Stimulated activated CD8-positive, alpha-beta memory T cell treated with anti-CD3 and anti-CD28 coated beads, Interleukin-7, amount 100 ng/mL, for 24 hours (primary cell): ENCODE measurements at regions not wholly inside any gene's neighbourhood (a gene's known extent, or its start where the extent isn't known, plus 50 kb on each side); places are given as distances from the start of the nearest gene placed in this dataset.
A peak's percentile ranks its signal among the peaks of the same experiment; 100 is the strongest.

Experiments
- DNase-seq: peaks from one replicate; pipeline ENCODE4 v3.0.0-alpha.2; 2020; ENCODE audit warnings: low read depth

GRCh38 chr17:72520665-72521303 lies 400.0 kb downstream of the SOX9 start:
- no peak for DNase-seq

GRCh38 chr17:72523491-72523890 lies 402.7 kb downstream of the SOX9 start:
- no peak for DNase-seq

DNA sequence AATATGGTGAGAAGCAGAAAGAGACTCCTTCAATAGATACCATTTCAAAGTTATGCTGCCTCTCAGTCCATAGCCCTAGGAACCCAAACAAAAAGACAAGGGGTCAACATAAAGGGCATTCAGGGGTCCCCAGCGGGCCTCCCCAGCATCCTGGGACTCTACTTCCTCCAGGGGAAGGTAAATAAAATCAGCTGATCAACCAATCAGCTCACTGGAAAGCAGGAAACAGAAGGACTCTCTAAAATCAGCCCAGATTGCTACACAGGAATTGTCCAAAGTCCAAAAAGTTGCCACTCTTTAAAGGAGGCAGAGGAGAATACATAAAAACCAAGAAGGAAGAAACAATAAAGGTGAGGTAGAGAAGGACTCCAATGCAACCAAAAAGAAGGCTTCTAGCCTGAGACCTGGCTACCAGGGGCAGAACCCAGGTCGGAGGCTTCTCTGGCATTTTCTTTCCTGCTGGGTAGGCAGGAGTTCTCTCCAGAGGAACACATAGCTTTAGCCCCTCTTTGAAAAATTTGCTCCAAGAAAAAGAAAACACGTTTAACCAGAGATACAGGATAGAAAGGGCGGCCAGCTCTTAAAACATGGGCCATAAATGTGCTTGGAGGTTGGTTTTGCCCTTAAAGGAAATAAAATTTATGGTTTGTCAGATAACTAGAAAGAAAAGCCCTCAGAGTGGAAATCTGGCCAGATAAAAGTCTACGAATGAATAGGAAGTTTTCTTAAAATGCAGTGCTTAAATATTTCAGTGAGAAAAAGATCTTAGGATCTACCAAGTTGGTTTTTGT lies 404.6 kb downstream of the SOX9 start:
- DNase-seq: no peak

DNA sequence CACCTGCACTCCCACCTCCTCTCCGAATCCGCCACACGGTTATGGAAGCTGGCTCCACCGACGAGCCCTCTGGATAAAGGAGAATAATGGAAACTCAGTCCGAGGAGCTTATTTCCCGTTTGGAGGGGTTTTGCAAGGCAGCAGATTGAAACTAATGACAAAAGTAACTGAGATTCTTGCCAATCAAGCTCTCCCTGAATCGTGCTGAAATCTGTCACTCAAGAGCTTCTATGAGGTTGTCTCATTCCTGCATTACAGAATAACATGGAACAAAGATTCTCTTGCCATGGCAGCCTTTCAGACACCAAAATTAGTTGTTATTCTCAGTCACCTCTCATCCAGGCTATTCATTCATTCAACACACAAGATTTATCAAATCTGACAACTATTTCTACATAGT lies 405.9 kb downstream of the SOX9 start:
- DNase-seq: no peak

DNA sequence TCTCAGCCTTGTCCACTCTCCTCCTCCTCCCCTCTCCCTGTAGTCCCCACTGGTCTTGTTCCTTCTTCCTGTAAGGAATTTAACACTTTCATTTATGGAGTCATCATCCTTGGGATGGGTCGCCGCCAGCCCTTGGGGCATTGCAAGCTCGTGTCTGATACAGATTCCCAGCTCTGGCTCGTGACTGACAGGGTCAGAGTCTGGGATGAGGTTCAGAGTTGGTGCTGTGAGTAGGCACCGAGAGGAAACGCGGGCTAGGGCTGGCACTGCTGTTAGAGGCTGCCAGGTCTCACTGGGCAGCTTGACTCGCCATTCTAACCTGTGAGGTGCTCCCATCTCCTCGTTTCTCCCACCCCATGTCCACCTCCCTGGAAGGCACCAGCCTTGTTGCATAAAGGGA lies 407.0 kb downstream of the SOX9 start:
- DNase-seq: no peak

DNA sequence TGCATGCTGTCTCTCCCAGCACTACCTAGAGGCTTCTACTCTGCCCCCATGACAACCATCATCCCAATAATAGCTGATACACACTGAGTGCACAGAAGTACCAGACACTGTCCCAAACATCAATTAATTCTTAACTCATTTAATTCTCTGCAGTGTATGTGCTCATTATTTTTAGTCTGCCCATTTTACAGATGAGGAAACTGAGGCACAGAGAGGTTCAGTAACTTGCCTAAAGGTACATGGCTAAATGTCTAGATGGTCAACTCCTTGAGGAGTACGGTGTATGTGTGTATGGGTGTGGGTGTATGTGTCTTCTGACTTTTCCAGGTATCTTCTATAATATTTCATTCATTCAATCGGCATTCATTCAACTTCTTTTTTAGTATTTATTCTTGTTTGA lies 407.9 kb downstream of the SOX9 start:
- DNase-seq: no peak

GRCh38 chr17:72529386-72529785 lies 408.6 kb downstream of the SOX9 start:
- no peak for DNase-seq

DNA sequence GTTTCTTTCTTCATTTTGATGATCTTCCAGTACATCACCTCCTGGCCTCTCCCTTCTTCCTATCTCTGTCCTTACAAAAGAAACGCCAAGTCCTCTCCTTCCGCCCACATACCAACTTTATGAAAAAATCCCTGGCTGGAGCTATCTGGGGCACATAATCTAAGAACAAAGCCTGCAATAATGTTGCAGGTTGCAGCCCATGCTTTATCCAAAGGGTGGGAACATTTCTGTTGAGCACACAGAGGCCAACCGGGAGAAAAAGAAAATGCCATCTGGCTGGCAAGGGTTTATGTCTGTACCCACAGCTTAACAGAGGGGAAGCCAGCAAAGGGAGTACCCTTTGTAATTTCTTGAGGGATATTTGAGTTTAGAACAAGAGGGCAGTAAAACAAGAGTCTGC lies 409.6 kb downstream of the SOX9 start:
- DNase-seq: no peak

- no peak for DNase-seq
Observed at GRCh38 chr17:72531729-72532128, 410.9 kb downstream of the SOX9 start.

GRCh38 chr17:72534265-72534664 lies 413.4 kb downstream of the SOX9 start:
- no peak for DNase-seq

DNA sequence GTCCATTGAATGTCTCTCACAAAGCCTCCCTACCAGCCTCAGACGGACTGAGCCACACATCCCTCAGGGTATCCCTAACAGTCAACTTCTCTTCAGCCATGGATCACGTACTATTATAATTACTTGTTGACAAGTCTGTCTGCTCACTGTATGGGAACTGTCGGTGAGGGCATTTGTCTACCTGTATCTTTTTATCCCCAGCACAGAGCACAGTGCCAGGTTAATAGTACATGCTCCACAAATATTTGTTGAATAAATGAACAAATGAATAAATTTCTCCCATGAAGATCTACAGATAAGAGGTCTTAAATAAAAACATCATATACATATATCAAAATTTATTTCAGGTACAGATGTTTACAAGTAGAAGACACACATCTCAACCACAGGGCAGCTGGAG lies 414.0 kb downstream of the SOX9 start:
- DNase-seq: no peak

DNA sequence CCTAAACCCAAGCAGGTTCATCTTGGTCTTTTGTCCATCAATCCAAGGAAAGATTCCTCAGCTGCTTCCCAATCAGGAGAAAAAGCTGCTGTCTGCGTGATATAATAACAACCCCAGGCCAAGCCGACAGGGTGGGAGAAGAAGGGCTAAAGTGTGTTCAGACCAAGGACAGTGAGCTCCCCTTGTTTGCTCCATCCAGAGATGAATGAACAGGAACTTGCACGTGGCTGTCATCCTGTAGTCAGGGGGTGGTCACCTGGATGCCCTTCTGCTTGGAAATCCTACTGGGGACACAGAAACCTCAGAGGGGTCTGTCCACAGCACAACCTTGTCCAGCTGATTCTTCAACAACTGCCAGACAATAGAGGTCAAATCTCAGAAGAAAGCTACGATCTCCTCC lies 414.5 kb downstream of the SOX9 start:
- no peak for DNase-seq

DNA sequence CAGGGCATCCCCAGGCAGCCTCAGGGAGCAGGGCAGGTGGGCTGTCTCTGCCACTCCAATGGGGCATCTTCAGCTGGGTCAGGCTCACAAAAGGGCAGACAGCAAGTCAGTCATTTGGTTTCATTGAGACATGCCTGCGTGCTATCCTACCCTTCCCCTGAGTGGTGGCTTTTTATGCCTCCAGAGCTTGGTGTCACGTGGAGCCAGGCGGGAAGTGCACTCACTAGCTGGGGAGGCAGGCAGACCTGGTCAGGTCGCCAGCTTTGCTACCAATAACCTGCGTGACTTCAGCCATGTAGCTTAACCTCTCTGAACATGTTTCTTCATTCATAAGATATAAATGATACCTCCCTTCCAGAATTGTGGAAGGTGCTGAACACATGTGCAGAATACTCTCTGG lies 415.0 kb downstream of the SOX9 start:
- DNase-seq: no peak

GRCh38 chr17:72536788-72537187 lies 416.0 kb downstream of the SOX9 start:
- no peak for DNase-seq

GRCh38 chr17:72538443-72538842 lies 417.6 kb downstream of the SOX9 start:
- DNase-seq: no peak

DNA sequence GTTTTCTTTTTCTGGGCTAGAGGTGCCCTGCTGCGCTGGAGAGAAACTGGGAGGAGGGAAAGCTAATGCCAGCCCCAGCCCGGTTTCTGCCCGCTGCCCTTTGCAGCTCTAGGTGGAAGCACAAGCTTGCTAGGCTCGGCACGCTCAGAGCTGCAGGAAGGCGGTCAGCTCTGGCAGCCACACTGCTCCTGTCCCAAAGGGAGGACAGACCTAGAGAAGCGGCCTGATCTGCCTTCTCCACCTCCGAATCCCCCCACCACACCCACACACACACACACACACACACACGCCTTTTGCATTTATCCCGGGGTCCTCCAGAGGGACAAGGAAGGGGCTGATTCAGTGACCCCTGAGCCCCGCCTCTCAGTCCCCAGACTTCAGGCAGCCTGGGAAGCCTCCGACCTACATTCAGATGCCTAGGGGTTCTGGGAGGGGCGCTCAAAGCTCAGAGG lies 418.1 kb downstream of the SOX9 start:
- no peak for DNase-seq

- peak; percentile 33 for DNase-seq
Observed at GRCh38 chr17:72539981-72540897, 419.4 kb downstream of the SOX9 start.

DNA sequence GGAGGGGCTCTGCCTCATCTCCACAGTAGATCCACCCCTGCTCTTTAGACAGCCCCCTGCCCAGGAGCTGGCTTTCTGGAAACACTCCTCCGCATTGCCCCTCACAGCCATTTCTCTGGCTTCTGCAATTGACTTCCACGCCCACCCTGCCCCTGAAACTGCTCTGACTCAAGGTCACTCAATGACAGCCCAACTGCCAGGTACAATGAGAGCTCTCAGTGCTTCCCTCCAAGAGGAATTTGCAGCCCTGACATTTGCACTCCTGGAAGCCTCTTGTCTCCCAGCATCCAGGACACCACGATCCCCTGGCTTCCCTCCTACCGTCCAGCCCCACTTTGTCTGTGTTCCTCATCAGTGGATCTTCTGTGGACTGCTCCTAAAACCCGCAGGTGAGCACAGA lies 421.5 kb downstream of the SOX9 start:
- DNase-seq: no peak

GRCh38 chr17:72545766-72546165 lies 424.9 kb downstream of the SOX9 start:
- DNase-seq: no peak

DNA sequence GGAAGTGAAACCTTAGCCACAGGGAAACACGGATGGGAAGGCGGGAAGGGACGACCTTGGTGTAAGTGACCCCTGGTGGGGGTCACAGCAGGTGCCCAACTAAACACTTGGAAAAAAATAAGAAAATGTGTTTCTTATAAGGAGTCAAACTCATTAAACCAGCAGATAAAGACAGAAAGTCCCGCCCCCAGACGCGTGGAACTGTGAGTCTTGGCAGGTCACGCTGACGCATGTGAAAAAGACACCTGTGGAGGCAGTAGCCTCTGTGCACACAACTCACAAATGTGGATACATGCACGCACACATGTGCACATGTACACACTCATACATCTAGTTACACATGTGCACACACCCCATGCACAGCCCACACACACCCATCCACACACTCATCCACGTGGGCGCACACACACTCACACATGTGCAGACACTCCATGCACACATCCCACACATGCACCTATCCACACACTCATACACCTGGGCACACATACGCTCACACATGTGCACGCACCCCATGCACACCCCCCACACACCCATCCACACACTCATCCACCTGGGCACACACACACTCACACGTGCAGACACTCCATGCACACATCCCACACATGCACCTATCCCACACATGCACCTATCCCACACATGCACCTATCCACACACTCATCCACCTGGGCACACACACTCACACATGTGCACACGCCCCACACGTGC lies 432.4 kb downstream of the SOX9 start:
- no peak for DNase-seq

DNA sequence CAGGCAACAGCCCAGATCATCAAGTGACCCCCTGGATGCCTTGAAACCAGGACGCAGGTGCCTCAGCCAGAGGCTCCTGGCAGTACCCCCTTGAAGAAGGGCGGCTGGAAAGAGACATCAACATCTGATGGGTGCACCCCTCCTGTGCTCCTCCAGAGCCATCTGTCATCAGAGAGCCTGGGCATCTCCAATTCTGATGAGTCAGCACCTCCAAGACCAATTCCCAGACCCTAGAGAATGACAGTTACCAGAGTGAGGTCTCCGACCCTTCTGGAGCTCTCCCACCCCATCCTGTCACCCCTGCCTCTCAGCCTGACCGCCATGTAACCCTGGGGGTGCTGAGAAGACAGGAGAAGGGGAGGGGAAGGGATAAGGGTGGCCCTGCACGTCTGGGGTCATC lies 433.7 kb downstream of the SOX9 start:
- DNase-seq: no peak

GRCh38 chr17:72555052-72555451 lies 434.2 kb downstream of the SOX9 start:
- no peak for DNase-seq
